A549 (cell line): ENCODE measurements at regions not wholly inside any gene's neighbourhood (a gene's known extent, or its start where the extent isn't known, plus 50 kb on each side); places are given as distances from the start of the nearest gene placed in this dataset.

ENCODE experiments used
- ESRRA ChIP-seq: fragments of 150-350 bp; IDR thresholded peaks from 2 replicates; pipeline ENCODE4 v1.6.1; 2014; ENCODE audit warnings: mild to moderate bottlenecking, low read length, borderline replicate concordance
- JUNB ChIP-seq: fragments of >200 bp; sonication (Bioruptor Twin); formaldehyde crosslinking; IDR thresholded peaks from 2 replicates; pipeline ENCODE4 v1.6.1; 2016
- MAX ChIP-seq: IDR thresholded peaks from 2 replicates; pipeline ENCODE4 v1.6.1; 2012
- POLR2A ChIP-seq: IDR thresholded peaks from 2 replicates; pipeline ENCODE4 v1.6.1; 2012; ENCODE audit warnings: mild to moderate bottlenecking, low read length
- POLR2AphosphoS2 ChIP-seq: conservative IDR thresholded peaks from 2 replicates; pipeline ENCODE4 v1.6.1; 2012; ENCODE audit warnings: low read length, improper control_type of control experiment, inconsistent platforms
- REST ChIP-seq: fragments of 200-600 bp; sonication (generic); IDR thresholded peaks from 2 replicates; pipeline ENCODE4 v1.6.1; 2016; ENCODE audit warnings: antibody characterized with exemption, mild to moderate bottlenecking, moderate library complexity
- USF2 ChIP-seq: fragments of 450-650 bp; IDR thresholded peaks from 2 replicates; pipeline ENCODE4 v1.6.1; 2014; ENCODE audit warnings: antibody characterized with exemption

GRCh38 chr13:100811024-100811865 lies 136.7 kb upstream of the TMTC4 start:
- TF ChIP-seq USF2 (no peak), MAX (no peak), POLR2A (no peak), ESRRA (no peak), POLR2AphosphoS2 (no peak), REST (no peak), JUNB (no peak)
